ENCODE measurements at regions not wholly inside any gene's neighbourhood (a gene's known extent, or its start where the extent isn't known, plus 50 kb on each side); places are given as distances from the start of the nearest gene placed in this dataset.

GRCh38 chr12:91316907-91317269 lies 134.3 kb upstream of the DCN start:
- H3K9me3 Mint-ChIP-seq = peaks cover 7% of the 10 kb centered on the region
- H3K27me3 Mint-ChIP-seq = no peaks in the 10 kb centered on the region
- H3K36me3 Mint-ChIP-seq = peaks cover 4% of the 10 kb centered on the region
- DNase-seq (ENCODE audit: extremely low spot score, unreplicated experiment) = no peak
- no peak overlapping the region for H3K4me3 Mint-ChIP-seq
- no peak overlapping the region for H3K27ac Mint-ChIP-seq
- TF ChIP-seq CTCF (conservative IDR thresholded peaks at IDR 0.05) = no peak
- no peaks in the 10 kb centered on the region for H3K4me1 Mint-ChIP-seq (ENCODE audit: unreplicated experiment)

- H3K36me3 Mint-ChIP-seq = peaks cover 4% of the 10 kb centered on the region
- peaks cover 7% of the 10 kb centered on the region for H3K9me3 Mint-ChIP-seq
- no peaks in the 10 kb centered on the region for H3K4me1 Mint-ChIP-seq (ENCODE audit: unreplicated experiment)
- H3K27me3 Mint-ChIP-seq = no peaks in the 10 kb centered on the region
- TF ChIP-seq CTCF (conservative IDR thresholded peaks at IDR 0.05) = no peak
- DNase-seq (ENCODE audit: extremely low spot score, unreplicated experiment) = no peak
- no peak overlapping the region for H3K27ac Mint-ChIP-seq
- H3K4me3 Mint-ChIP-seq = no peak overlapping the region
Observed at GRCh38 chr12:91316161-91316906, 133.7 kb upstream of the DCN start.

GRCh38 chr12:91311081-91311480 lies 128.5 kb upstream of the DCN start:
- H3K4me1 Mint-ChIP-seq (ENCODE audit: unreplicated experiment) = peaks cover 13% of the 10 kb centered on the region
- no peak for TF ChIP-seq CTCF (conservative IDR thresholded peaks at IDR 0.05)
- peaks cover 4% of the 10 kb centered on the region for H3K36me3 Mint-ChIP-seq
- no peak for DNase-seq (ENCODE audit: extremely low spot score, unreplicated experiment)
- peaks cover 7% of the 10 kb centered on the region for H3K9me3 Mint-ChIP-seq
- H3K4me3 Mint-ChIP-seq = no peak overlapping the region
- no peaks in the 10 kb centered on the region for H3K27me3 Mint-ChIP-seq
- no peak overlapping the region for H3K27ac Mint-ChIP-seq

GRCh38 chr12:91309450-91309849 lies 126.8 kb upstream of the DCN start:
- no peak for TF ChIP-seq CTCF (conservative IDR thresholded peaks at IDR 0.05)
- Mint-ChIP-seq H3K4me1 (ENCODE audit: unreplicated experiment) (peaks cover 13% of the 10 kb centered on the region), H3K27me3 (no peaks in the 10 kb centered on the region)

DNA sequence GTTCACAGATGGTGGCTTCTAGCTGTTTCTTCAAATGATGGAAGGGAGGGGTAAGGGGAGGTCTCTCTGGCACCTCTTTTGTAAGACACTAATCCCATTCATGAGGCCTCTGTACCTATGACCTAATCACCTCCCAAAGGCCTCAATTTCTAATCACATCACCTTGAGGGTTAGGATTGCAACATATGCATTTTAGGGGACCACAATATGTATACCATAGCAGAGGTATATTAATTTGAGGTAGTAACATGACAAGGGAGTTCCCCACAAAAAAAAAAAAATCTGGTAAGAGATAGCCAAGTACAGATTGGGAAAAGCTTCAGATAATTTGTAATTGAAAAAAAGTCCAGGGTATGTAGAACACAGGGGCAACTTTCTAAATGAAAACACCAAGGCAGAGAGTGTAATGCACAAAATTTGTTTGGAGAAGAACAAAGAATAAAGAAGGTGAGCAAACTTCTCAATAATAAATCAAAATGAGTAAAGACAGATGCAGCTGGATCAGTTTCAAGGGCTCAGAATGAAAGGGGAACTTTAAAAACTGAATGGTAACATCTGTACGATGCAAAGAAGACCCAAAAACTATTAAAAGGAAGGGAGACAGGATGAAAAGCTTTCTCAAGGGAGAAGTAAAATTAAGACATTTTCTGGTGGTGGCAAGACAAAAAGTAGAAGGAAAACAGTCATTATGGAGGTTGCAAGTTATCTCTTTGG lies 125.5 kb upstream of the DCN start:
- Mint-ChIP-seq H3K36me3 (no peaks in the 10 kb centered on the region), H3K4me3 (no peak overlapping the region), H3K9me3 (no peaks in the 10 kb centered on the region), H3K27me3 (no peaks in the 10 kb centered on the region), H3K4me1 (ENCODE audit: unreplicated experiment) (peaks cover 13% of the 10 kb centered on the region), H3K27ac (no peak overlapping the region)
- no peak for TF ChIP-seq CTCF (conservative IDR thresholded peaks at IDR 0.05)
- no peak for DNase-seq (ENCODE audit: extremely low spot score, unreplicated experiment)

More at GRCh38 chr12:91309450-91309849, 126.8 kb upstream of the DCN start:
- Mint-ChIP-seq H3K4me3 (no peak overlapping the region), H3K36me3 (peaks cover under 1% of the 10 kb centered on the region), H3K9me3 (peaks cover 2% of the 10 kb centered on the region), H3K27ac (no peak overlapping the region)
- no peak for DNase-seq (ENCODE audit: extremely low spot score, unreplicated experiment)
